ENCODE measurements at regions not wholly inside any gene's neighbourhood (a gene's known extent, or its start where the extent isn't known, plus 50 kb on each side); places are given as distances from the start of the nearest gene placed in this dataset.

- no peak for TF ChIP-seq CTCF (IDR thresholded peaks at IDR 0.05; ENCODE audit: low read depth, low read length)
Observed at GRCh38 chr13:56396318-56396717, 744.4 kb upstream of the PRR20A start.

GRCh38 chr13:56400774-56401173, 739.9 kb upstream of the PRR20A start:
- no peak for TF ChIP-seq CTCF (IDR thresholded peaks at IDR 0.05; ENCODE audit: low read depth, low read length)
- no peak for DNase-seq
- Histone ChIP-seq H3K9me3 (no peaks in the 10 kb centered on the region), H3K4me3 (ENCODE audit: low read depth, low read length) (no peak overlapping the region), H3K27me3 (no peaks in the 10 kb centered on the region), H3K36me3 (no peaks in the 10 kb centered on the region), H3K4me1 (no peaks in the 10 kb centered on the region)

More at GRCh38 chr13:56396318-56396717, 744.4 kb upstream of the PRR20A start:
- H3K9me3 ChIP-seq: no peaks in the 10 kb centered on the region
- H3K36me3 ChIP-seq: no peaks in the 10 kb centered on the region
- no peak overlapping the region for H3K4me3 ChIP-seq (ENCODE audit: low read depth, low read length)
- no peaks in the 10 kb centered on the region for H3K4me1 ChIP-seq
- H3K27me3 ChIP-seq: no peaks in the 10 kb centered on the region
- no peak for DNase-seq

- Histone ChIP-seq H3K4me1 (no peaks in the 10 kb centered on the region), H3K27me3 (no peaks in the 10 kb centered on the region), H3K9me3 (no peaks in the 10 kb centered on the region), H3K36me3 (no peaks in the 10 kb centered on the region), H3K4me3 (ENCODE audit: low read depth, low read length) (no peak overlapping the region)
- TF ChIP-seq CTCF (IDR thresholded peaks at IDR 0.05; ENCODE audit: low read depth, low read length): no peak
- no peak for DNase-seq
Observed at GRCh38 chr13:56412856-56413255, 727.9 kb upstream of the PRR20A start.

GRCh38 chr13:56424246-56424645, 716.5 kb upstream of the PRR20A start:
- DNase-seq: no peak
- no peak for TF ChIP-seq CTCF (IDR thresholded peaks at IDR 0.05; ENCODE audit: low read depth, low read length)
- Histone ChIP-seq H3K9me3 (no peaks in the 10 kb centered on the region), H3K36me3 (no peaks in the 10 kb centered on the region), H3K4me3 (ENCODE audit: low read depth, low read length) (no peak overlapping the region), H3K27me3 (no peaks in the 10 kb centered on the region), H3K4me1 (no peaks in the 10 kb centered on the region)

- DNase-seq: no peak
- H3K4me1 ChIP-seq: no peaks in the 10 kb centered on the region
- H3K9me3 ChIP-seq: no peaks in the 10 kb centered on the region
- H3K36me3 ChIP-seq: no peaks in the 10 kb centered on the region
- H3K27me3 ChIP-seq: no peaks in the 10 kb centered on the region
- H3K4me3 ChIP-seq (ENCODE audit: low read depth, low read length): no peak overlapping the region
- no peak for TF ChIP-seq CTCF (IDR thresholded peaks at IDR 0.05; ENCODE audit: low read depth, low read length)
Observed at GRCh38 chr13:56457535-56458190, 683.1 kb upstream of the PRR20A start.

GRCh38 chr13:56459286-56459685, 681.4 kb upstream of the PRR20A start:
- no peak for DNase-seq

More at GRCh38 chr13:56459286-56459685, 681.4 kb upstream of the PRR20A start:
- TF ChIP-seq CTCF (IDR thresholded peaks at IDR 0.05; ENCODE audit: low read depth, low read length): no peak
- no peak overlapping the region for H3K4me3 ChIP-seq (ENCODE audit: low read depth, low read length)
- no peaks in the 10 kb centered on the region for H3K27me3 ChIP-seq
- no peaks in the 10 kb centered on the region for H3K9me3 ChIP-seq
- no peaks in the 10 kb centered on the region for H3K4me1 ChIP-seq
- H3K36me3 ChIP-seq: no peaks in the 10 kb centered on the region
